Skin of body (tissue), 1 donor: ENCODE measurements at regions not wholly inside any gene's neighbourhood (a gene's known extent, or its start where the extent isn't known, plus 50 kb on each side); places are given as distances from the start of the nearest gene placed in this dataset.
"Not testable (repeated sequence)": the region's sequence is repeated elsewhere in the genome, so short reads cannot be mapped to it uniquely, and the experiment has no call there.

ENCODE experiments used
- DNase-seq: peaks from one replicate; lab custom pipeline; 2025; lab: John Stamatoyannopoulos, UW

GRCh38 chr14:86299994-86300393, 770.0 kb downstream of the FLRT2 start:
- DNase-seq = no peak

GRCh38 chr14:86296173-86296572, 766.2 kb downstream of the FLRT2 start:
- DNase-seq = no peak

GRCh38 chr14:86288336-86288735, 758.4 kb downstream of the FLRT2 start:
- no peak for DNase-seq

GRCh38 chr14:86279405-86279804, 749.5 kb downstream of the FLRT2 start:
- DNase-seq = no peak

DNA sequence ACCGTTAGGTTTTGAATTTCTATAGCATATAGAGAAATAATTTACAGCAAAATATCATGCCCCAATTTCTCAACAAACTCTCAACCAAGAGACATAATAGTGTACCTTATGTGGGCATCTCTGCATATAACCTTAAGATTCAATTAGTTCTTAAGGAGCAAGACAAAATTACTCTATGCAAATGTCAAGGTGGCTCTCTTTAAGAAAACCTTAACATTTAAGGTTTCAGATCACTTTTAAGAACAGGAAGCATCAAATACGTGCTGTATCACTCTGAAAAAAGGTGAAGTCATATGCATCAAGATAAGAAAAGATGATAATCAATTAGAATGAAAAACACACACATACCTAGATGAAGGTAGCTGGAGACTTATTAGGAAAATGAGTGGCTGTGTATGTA, 728.0 kb downstream of the FLRT2 start:
- DNase-seq = no peak

DNA sequence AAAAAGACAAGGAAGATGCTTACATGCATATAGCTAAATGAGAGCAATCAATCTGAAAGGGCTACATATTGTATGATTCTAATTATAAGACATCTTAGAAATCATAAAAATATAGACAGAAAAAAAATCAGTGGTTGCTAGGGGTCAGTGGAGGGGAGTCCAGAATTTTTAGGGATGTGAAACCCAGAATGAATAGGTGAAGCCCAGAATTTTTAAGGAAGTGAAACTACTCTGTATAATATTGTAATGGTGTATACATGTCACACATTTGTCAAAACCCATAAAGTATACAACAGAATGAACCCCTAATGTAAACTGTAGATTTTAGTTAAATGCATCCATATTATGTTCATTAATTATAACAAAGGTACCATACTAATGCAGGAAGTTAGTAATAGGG, 713.2 kb downstream of the FLRT2 start:
- DNase-seq = no peak

DNA sequence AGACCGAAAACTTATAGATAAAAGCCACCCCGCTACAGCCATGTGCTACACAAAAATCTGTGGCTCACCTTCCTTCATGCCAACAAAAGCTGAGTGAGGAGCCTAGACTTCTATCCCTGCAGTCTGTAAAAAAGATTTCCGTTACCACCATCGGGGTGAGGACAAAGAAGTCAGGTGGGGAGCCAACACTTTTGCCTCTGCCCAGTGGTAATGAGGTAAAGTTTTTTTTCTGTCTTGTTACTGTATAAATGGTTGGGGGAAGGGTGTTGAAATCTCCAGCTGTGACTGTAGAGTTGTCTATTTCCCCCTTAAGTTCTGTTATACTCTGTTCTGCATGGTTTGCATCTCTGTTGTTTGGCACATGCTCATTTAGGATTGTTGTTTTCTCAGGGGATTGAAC, 707.8 kb downstream of the FLRT2 start:
- no peak for DNase-seq

GRCh38 chr14:86221755-86222154, 691.8 kb downstream of the FLRT2 start:
- no peak for DNase-seq

GRCh38 chr14:86221000-86221399, 691.1 kb downstream of the FLRT2 start:
- no peak for DNase-seq

DNA sequence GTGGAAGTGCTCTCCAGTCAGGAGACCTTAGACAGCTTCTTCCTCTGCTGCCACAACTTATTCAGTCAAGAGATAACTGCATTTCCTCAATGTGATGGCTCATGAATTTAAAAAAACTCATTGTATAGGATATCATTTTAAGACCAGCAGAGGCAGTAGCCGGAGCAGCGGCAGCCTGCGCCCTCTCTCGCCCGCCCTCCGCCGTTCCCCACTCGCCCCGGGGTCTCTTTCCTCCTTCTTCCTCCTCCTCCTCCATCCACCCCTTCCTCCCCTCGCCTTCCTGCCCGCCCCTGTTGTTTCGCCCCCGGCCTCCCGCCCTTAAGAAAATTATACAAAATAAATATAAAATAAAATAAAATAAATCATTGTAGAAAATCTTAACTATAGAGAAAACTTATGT, 687.6 kb downstream of the FLRT2 start:
- DNase-seq = no peak

DNA sequence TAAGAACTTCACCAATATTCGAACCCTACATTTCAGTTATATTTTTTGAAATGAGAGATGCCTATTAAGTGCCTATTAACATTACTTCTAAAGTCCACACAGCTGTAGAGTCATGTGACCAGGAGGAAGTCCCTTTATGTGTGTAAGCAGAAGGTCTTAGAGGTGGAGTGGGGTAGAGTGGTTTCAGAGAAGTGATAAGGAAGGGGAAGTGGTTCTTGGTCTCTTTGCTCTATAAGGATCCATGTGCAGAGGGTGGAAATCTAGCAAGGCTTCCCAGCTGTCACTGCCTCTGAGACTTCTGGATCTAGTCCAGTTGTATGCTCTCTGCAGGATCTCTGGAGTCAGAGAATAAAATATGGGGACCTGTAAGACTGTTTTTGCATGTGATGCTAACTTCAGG, 673.9 kb downstream of the FLRT2 start:
- DNase-seq = no peak

DNA sequence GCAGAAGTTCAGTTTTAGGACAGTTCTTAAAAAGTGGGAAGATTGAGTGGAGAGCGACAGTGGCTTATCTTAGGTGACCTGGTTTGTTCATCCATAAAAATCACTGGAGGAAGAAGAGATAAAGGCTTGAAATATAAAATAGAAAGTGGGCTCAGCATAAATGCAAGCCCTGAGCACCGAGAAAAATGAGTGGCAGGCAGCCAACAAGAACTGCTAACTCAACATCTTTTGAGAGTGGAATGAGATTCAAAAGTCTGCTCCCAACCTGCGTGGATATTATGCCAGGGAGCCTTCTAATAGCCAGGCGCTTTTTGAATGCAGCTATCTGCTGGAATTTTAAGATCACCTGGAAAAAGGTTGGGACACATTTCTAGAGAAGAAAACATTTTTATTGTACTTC, 666.5 kb downstream of the FLRT2 start:
- no peak for DNase-seq

DNA sequence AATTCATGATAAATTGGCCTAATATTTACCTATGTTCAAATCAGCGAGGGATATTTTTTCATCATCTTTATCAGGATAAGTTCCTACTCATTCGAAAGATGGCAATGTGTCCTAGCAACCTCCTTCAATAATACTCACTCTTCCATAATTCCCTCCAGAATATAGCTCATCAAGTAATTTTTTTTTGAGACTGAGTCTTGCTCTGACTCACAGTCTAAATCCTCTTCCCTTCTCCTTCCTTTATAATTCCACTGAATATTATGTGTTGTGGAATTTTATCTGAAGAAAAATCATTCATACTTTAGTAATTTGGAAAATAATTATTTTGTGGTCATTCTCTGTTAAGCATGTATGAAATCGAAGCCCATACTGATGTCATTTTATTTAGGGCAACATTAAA, 663.8 kb downstream of the FLRT2 start:
- no peak for DNase-seq

GRCh38 chr14:86179980-86180379, 650.0 kb downstream of the FLRT2 start:
- DNase-seq = no peak

- no peak for DNase-seq
Measured at GRCh38 chr14:86168371-86168770, 638.4 kb downstream of the FLRT2 start.

GRCh38 chr14:86166541-86166940, 636.6 kb downstream of the FLRT2 start:
- no peak for DNase-seq

DNA sequence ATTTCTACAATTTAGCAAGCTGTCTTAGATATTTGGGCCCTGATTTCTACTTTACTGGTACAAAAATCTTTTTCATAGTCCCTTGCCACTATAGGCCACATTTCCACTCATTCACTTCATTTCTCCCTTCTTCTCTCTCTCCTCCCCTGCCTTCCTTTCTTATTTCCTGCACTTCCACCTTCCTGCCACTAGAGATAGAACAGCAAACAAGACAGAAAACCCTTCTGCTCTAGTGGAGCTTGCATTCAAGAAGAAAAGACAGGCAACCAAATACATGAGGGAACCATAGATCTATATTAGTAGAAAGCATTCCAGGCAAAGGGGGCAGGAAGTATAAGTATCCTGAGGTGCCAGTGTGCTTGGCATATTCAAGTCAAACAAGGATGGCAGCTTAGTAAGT, 623.5 kb downstream of the FLRT2 start:
- DNase-seq = no peak

GRCh38 chr14:86143248-86143647, 613.3 kb downstream of the FLRT2 start:
- DNase-seq = no peak

- DNase-seq = no peak
Measured at GRCh38 chr14:86141966-86142365, 612.0 kb downstream of the FLRT2 start.

DNA sequence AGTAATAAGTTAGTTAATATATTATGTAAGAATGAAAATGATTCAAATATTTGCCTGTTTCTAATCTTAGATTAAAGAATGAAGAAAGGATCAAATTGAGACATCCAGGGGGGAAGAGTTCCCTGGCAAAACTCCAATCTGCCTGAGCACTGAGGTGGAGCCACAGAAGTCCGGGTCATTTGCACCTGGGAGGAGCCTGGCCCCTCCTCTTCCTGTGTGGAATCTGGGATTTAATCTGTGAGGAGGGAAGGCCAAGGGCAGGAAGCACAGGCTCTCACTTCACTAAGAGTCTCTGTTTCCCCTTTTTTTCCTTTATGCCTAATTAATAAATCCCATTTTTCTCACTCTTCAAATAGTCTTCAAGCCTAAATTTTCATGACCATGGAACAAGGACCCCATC, 599.5 kb downstream of the FLRT2 start:
- DNase-seq = no peak

- DNase-seq = no peak
Measured at GRCh38 chr14:86124328-86124727, 594.4 kb downstream of the FLRT2 start.

GRCh38 chr14:86115972-86116371, 586.0 kb downstream of the FLRT2 start:
- no peak for DNase-seq

- DNase-seq = not testable (repeated sequence)
Measured at GRCh38 chr14:86110871-86111270, 580.9 kb downstream of the FLRT2 start.

- DNase-seq = peak; percentile 41
Measured at GRCh38 chr14:86104691-86105265, 574.8 kb downstream of the FLRT2 start.
